ENCODE measurements at regions not wholly inside any gene's neighbourhood (a gene's known extent, or its start where the extent isn't known, plus 50 kb on each side); places are given as distances from the start of the nearest gene placed in this dataset.

DNA sequence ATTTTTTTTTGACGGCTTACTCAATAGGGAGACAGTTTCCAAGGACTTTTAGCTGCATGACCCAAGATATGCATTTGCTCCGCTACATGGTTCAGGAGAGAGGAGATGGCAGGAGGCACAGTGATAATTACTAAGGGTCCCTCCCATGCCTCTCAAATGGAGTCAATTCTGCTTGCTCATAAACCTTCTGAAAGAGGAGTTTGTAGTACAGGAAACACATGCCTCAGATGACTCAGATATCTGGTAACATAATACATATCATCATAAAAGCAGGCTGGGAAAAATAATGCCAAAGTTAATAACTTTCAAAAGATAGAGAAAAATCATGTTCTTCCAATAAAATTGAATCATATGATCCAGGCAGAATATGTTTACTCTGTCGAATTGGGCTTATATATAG, 97.6 kb upstream of the DEFB112 start:
- no peaks in the 10 kb centered on the region for H3K4me1 Mint-ChIP-seq
- H3K27me3 Mint-ChIP-seq = no peaks in the 10 kb centered on the region
- no peaks in the 10 kb centered on the region for H3K36me3 Mint-ChIP-seq
- no peak overlapping the region for H3K27ac Mint-ChIP-seq
- H3K4me3 Mint-ChIP-seq = no peak overlapping the region
- DNase-seq = no peak
- ATAC-seq (ENCODE audit: low read depth in 2 of 2) = no peak
- peaks cover 0 to 10% (median 3%) of the 10 kb centered on the region in 7 donors for H3K9me3 Mint-ChIP-seq

GRCh38 chr6:50180646-50181045, 130.9 kb upstream of the DEFB112 start:
- no peak overlapping the region for H3K4me3 Mint-ChIP-seq
- H3K36me3 Mint-ChIP-seq = no peaks in the 10 kb centered on the region
- peaks cover 0 to 17% (median 5%) of the 10 kb centered on the region in 7 donors for H3K9me3 Mint-ChIP-seq
- DNase-seq (no peak), ATAC-seq (ENCODE audit: low read depth in 2 of 2) (no peak)
- no peaks in the 10 kb centered on the region for H3K27me3 Mint-ChIP-seq
- no peaks in the 10 kb centered on the region for H3K4me1 Mint-ChIP-seq
- H3K27ac Mint-ChIP-seq = no peak overlapping the region

DNA sequence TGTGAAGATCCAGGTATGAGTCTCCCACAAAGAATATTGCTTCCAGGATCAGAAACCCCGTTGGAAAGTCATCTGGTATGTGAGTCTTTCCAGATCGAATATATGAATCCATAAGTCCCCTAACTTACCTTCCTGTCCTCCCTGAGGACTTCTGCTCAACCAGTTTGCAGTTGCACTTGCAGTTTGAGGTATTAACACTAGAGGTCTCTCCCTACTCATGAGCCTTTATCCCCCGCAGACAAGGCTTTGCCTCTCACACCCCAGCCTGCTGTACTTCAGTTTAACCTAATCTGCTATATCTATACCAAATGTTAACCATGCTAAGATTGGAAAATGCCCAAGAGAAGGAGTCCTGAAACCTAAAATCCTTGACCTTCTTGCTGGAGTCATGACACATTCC, 135.3 kb upstream of the DEFB112 start:
- no peak overlapping the region for H3K27ac Mint-ChIP-seq
- peaks cover 0 to 6% (median 2%) of the 10 kb centered on the region in 7 donors for H3K9me3 Mint-ChIP-seq
- H3K36me3 Mint-ChIP-seq = no peaks in the 10 kb centered on the region
- DNase-seq (no peak), ATAC-seq (ENCODE audit: low read depth in 2 of 2) (no peak)
- H3K4me3 Mint-ChIP-seq = no peak overlapping the region
- H3K4me1 Mint-ChIP-seq = no peaks in the 10 kb centered on the region
- H3K27me3 Mint-ChIP-seq = no peaks in the 10 kb centered on the region

- H3K36me3 Mint-ChIP-seq = no peaks in the 10 kb centered on the region
- peaks cover 0 to 6% (median 0%) of the 10 kb centered on the region in 7 donors for H3K9me3 Mint-ChIP-seq
- no peak overlapping the region for H3K4me3 Mint-ChIP-seq
- no peaks in the 10 kb centered on the region for H3K27me3 Mint-ChIP-seq
- DNase-seq (no peak), ATAC-seq (ENCODE audit: low read depth in 2 of 2) (no peak)
- H3K4me1 Mint-ChIP-seq = no peaks in the 10 kb centered on the region
- no peak overlapping the region for H3K27ac Mint-ChIP-seq
These were observed 137.7 kb upstream of the DEFB112 start for GRCh38 chr6:50187351-50187921.

- H3K9me3 Mint-ChIP-seq = no peaks in the 10 kb centered on the region
- DNase-seq (no peak), ATAC-seq (ENCODE audit: low read depth in 2 of 2) (no peak)
- no peak overlapping the region for H3K4me3 Mint-ChIP-seq
- no peak overlapping the region for H3K27ac Mint-ChIP-seq
- no peaks in the 10 kb centered on the region for H3K36me3 Mint-ChIP-seq
- no peaks in the 10 kb centered on the region for H3K27me3 Mint-ChIP-seq
- no peaks in the 10 kb centered on the region for H3K4me1 Mint-ChIP-seq
These were observed 148.5 kb upstream of the DEFB112 start for GRCh38 chr6:50198245-50198644.

DNA sequence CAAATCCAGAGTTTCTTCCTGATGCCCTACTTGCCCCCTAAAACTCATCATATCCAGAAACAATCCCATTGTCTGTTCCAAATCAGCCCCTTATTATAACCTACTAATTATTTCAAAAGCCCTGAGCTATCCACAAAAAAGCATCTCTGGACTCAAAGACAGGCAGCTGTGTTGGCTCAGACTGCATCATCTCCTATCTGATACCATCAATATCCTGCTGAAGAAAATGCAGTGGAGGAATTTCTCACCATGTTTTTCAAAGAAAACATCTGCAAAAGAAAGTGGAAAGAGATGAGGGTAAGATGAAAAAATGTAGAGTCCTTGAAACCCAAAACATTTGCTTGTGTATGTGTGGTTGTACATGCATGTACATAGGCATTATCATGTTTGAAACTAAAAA, 153.0 kb upstream of the DEFB112 start:
- ATAC-seq (ENCODE audit: low read depth in 2 of 2) (no peak), DNase-seq (no peak)
- H3K27me3 Mint-ChIP-seq = no peaks in the 10 kb centered on the region
- no peak overlapping the region for H3K4me3 Mint-ChIP-seq
- H3K9me3 Mint-ChIP-seq = no peaks in the 10 kb centered on the region
- no peak overlapping the region for H3K27ac Mint-ChIP-seq
- H3K4me1 Mint-ChIP-seq = no peaks in the 10 kb centered on the region
- H3K36me3 Mint-ChIP-seq = no peaks in the 10 kb centered on the region

DNA sequence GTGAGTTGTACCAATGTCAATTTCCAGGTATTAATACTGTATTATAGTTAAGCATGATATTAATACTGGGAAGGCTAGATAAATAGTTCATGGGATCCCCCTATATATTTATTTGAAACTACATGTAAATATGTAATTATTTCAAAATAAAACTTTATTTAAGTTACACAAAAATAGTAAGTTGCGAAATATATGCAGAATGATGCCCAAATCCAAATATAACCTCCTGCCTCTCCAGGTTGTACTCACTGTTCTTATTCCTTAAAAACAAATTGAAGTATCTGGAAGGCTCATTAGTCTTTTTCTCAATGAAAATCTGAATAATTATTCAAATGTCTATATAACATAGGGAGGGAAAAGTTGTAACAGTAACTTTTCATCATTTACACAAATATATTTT, 161.9 kb upstream of the DEFB112 start:
- Mint-ChIP-seq H3K4me1 (no peaks in the 10 kb centered on the region), H3K36me3 (no peaks in the 10 kb centered on the region), H3K9me3 (peaks cover 0 to 8% (median 5%) of the 10 kb centered on the region in 7 donors), H3K4me3 (no peak overlapping the region), H3K27ac (no peak overlapping the region), H3K27me3 (no peaks in the 10 kb centered on the region)
- no peak for DNase-seq
- ATAC-seq (ENCODE audit: low read depth in 2 of 2) = no peak

GRCh38 chr6:50213146-50213545, 163.4 kb upstream of the DEFB112 start:
- H3K36me3 Mint-ChIP-seq = no peaks in the 10 kb centered on the region
- no peak overlapping the region for H3K4me3 Mint-ChIP-seq
- no peaks in the 10 kb centered on the region for H3K4me1 Mint-ChIP-seq
- H3K27me3 Mint-ChIP-seq = no peaks in the 10 kb centered on the region
- ATAC-seq (ENCODE audit: low read depth in 2 of 2) (no peak), DNase-seq (no peak)
- no peak overlapping the region for H3K27ac Mint-ChIP-seq
- H3K9me3 Mint-ChIP-seq = peaks cover 0 to 8% (median 5%) of the 10 kb centered on the region in 7 donors

- no peaks in the 10 kb centered on the region for H3K27me3 Mint-ChIP-seq
- ATAC-seq (ENCODE audit: low read depth in 2 of 2) (no peak), DNase-seq (no peak)
- no peak overlapping the region for H3K4me3 Mint-ChIP-seq
- no peaks in the 10 kb centered on the region for H3K4me1 Mint-ChIP-seq
- no peak overlapping the region for H3K27ac Mint-ChIP-seq
- peaks cover 0 to 2% (median 0%) of the 10 kb centered on the region in 7 donors for H3K9me3 Mint-ChIP-seq
- H3K36me3 Mint-ChIP-seq = no peaks in the 10 kb centered on the region
These were observed 165.2 kb upstream of the DEFB112 start for GRCh38 chr6:50214937-50215336.

DNA sequence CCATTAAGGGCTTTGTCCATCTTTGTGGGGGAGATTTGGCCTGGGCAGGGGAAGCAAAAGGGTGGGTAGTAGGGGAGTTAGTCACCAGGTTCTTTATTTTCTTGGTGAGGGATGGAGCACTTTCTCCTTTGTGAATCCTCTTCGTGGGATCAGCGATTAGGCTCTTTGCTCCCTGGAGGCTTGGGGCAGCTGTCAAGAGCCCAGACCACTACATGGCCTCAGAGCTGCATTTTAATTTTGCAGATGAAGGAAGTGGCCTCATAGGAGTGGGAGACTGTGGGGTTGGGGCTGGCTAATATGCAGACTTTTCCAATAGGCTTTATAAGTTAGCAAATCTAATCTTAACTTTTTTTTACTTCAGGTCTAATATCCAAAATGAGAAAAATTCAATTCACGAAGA, 168.1 kb upstream of the DEFB112 start:
- no peaks in the 10 kb centered on the region for H3K27me3 Mint-ChIP-seq
- H3K9me3 Mint-ChIP-seq = peaks cover 0 to 4% (median 0%) of the 10 kb centered on the region in 7 donors
- no peak for DNase-seq
- no peak overlapping the region for H3K4me3 Mint-ChIP-seq
- no peaks in the 10 kb centered on the region for H3K36me3 Mint-ChIP-seq
- no peaks in the 10 kb centered on the region for H3K4me1 Mint-ChIP-seq
- no peak overlapping the region for H3K27ac Mint-ChIP-seq
- ATAC-seq (ENCODE audit: low read depth in 2 of 2) = no peak

DNA sequence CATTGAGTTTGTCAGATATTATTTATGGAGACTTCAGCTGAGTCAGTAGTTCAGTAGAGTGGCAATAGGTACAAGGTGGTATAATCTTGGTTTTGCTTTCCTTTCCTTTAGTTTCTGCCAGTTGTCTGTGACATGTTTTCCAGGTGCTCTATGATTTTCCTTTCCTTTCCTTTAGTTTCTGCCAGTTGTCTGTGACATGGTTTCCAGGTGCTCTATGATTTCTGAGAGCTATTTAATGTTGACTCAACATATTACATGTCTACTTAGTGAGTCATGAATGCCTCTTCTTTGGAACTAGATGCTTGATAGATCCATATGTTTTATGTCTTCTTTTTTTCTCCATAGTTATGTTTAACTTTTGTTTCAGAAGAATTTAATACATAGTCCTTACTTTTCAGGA, 186.4 kb upstream of the DEFB112 start:
- Mint-ChIP-seq H3K9me3 (peaks cover 0 to 9% (median 1%) of the 10 kb centered on the region in 7 donors), H3K27me3 (no peaks in the 10 kb centered on the region), H3K27ac (no peak overlapping the region), H3K4me3 (no peak overlapping the region), H3K4me1 (no peaks in the 10 kb centered on the region), H3K36me3 (no peaks in the 10 kb centered on the region)
- DNase-seq (no peak), ATAC-seq (ENCODE audit: low read depth in 2 of 2) (no peak)

DNA sequence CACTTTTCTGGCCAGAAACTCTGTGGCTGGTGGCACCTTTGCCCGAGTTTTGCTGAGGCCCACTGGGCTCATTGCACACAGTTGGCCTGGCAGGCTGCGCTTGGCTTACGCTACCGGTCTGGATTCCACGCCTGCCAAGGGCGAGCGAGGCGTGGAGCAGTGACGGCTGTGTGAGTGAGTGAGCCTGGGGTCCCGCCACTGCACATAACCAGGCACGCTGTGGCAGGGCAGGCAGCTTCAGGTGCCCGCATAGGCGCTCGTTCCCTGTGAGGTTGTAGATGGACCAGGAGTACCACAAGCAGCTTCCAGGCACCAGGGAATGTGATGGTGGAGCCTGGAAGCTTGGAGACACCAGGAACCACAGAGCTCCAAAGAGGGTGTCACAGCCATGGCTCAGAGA, 190.1 kb upstream of the DEFB112 start:
- Mint-ChIP-seq H3K9me3 (peaks cover 0 to 9% (median 5%) of the 10 kb centered on the region in 7 donors), H3K27me3 (no peaks in the 10 kb centered on the region), H3K27ac (no peak overlapping the region), H3K4me1 (no peaks in the 10 kb centered on the region), H3K36me3 (no peaks in the 10 kb centered on the region), H3K4me3 (no peak overlapping the region)
- ATAC-seq (ENCODE audit: low read depth in 2 of 2) (no peak), DNase-seq (no peak)

DNA sequence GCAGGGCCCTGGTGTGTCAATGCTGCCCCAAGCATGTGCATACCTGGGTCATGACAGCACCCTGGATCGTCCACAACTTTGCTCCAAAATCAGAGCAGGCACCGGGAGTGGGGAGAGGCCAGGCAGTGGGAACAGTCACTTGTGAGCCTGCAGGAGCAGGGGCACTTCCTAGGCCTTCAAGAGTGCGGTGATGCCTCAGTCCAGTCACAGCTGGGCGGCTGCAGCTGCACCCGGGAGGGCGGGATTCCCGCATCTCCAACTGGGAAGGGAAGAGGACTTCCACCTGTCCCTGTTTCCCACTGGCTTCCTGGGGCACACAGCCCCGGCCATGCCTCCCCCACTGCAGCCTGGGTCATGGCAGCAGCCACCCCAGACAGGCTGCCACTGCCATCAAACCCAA, 191.3 kb upstream of the DEFB112 start:
- no peak overlapping the region for H3K27ac Mint-ChIP-seq
- H3K9me3 Mint-ChIP-seq = peaks cover 0 to 9% (median 4%) of the 10 kb centered on the region in 7 donors
- no peaks in the 10 kb centered on the region for H3K36me3 Mint-ChIP-seq
- ATAC-seq (ENCODE audit: low read depth in 2 of 2) (no peak), DNase-seq (no peak)
- H3K27me3 Mint-ChIP-seq = no peaks in the 10 kb centered on the region
- no peaks in the 10 kb centered on the region for H3K4me1 Mint-ChIP-seq
- H3K4me3 Mint-ChIP-seq = no peak overlapping the region

DNA sequence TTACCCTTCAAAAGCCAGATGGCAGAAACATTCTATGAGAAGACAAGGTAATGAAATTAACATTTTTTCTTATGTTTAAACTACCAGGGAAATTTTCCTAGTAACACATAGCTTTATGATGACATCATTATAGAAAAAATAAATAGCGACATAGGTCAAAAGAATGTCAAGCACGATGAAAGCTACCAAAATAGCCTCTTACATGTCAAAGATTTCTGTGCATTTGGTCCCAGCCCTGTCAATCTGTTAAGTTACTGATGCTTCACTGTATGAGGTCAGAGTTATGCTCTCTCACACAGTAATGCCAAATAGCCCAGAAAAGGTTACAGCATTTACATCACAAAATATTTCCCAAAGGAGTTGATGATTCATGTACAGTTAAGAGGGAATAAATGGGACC, 199.8 kb upstream of the DEFB112 start:
- DNase-seq (no peak), ATAC-seq (ENCODE audit: low read depth in 2 of 2) (no peak)
- H3K9me3 Mint-ChIP-seq = peaks cover 0 to 9% (median 0%) of the 10 kb centered on the region in 7 donors
- H3K36me3 Mint-ChIP-seq = no peaks in the 10 kb centered on the region
- H3K4me1 Mint-ChIP-seq = no peaks in the 10 kb centered on the region
- no peak overlapping the region for H3K4me3 Mint-ChIP-seq
- no peak overlapping the region for H3K27ac Mint-ChIP-seq
- no peaks in the 10 kb centered on the region for H3K27me3 Mint-ChIP-seq

DNA sequence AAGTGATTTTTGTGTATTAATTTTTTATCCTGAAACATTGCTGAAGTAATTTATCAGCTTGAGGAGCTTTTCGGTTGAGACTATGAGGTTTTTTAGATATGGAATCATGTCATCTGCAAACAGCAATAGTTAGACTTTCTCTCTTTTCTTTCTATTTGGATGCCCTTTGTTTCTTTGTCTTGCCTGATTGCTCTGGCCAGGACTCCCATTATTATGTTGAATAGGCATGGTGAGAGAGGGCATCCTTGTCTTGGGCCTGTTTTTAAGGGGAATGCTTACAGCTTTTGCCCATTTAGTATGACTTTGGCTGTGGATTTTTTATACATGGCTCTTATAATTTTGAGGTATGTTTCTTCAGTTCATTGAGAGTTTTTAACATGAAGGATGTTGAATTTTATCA, 207.6 kb upstream of the DEFB112 start:
- H3K27me3 Mint-ChIP-seq = no peaks in the 10 kb centered on the region
- no peak overlapping the region for H3K27ac Mint-ChIP-seq
- H3K36me3 Mint-ChIP-seq = no peaks in the 10 kb centered on the region
- no peak overlapping the region for H3K4me3 Mint-ChIP-seq
- H3K4me1 Mint-ChIP-seq = no peaks in the 10 kb centered on the region
- H3K9me3 Mint-ChIP-seq = peaks cover 0 to 8% (median 5%) of the 10 kb centered on the region in 7 donors
- no peak for ATAC-seq (ENCODE audit: low read depth in 2 of 2)
- DNase-seq = no peak

Measured in naive B cell (primary cell).